Ishikawa (cell line): ENCODE measurements at regions not wholly inside any gene's neighbourhood (a gene's known extent, or its start where the extent isn't known, plus 50 kb on each side); places are given as distances from the start of the nearest gene placed in this dataset.

Experiments
- CEBPB ChIP-seq: IDR thresholded peaks from 2 replicates; pipeline ENCODE4 v1.6.1; 2012
- CREB1 ChIP-seq: IDR thresholded peaks from 2 replicates; pipeline ENCODE4 v1.6.1; 2012; ENCODE audit warnings: low read depth
- EGR1 ChIP-seq: IDR thresholded peaks from 2 replicates; pipeline ENCODE4 v1.6.1; 2012
- EP300 ChIP-seq: IDR thresholded peaks from 2 replicates; pipeline ENCODE4 v1.6.1; 2012; ENCODE audit warnings: borderline replicate concordance
- FOXM1 ChIP-seq: IDR thresholded peaks from 2 replicates; pipeline ENCODE4 v1.6.1; 2012; ENCODE audit warnings: low read depth, borderline replicate concordance
- MAX ChIP-seq: IDR thresholded peaks from 2 replicates; pipeline ENCODE4 v1.6.1; 2012
- NFIC ChIP-seq: IDR thresholded peaks from 2 replicates; pipeline ENCODE4 v1.6.1; 2012
- RAD21 ChIP-seq: IDR thresholded peaks from 2 replicates; pipeline ENCODE4 v1.6.1; 2012; ENCODE audit warnings: low read depth
- REST ChIP-seq: IDR thresholded peaks from 2 replicates; pipeline ENCODE4 v1.6.1; 2012; ENCODE audit warnings: low read depth, mild to moderate bottlenecking
- TAF1 ChIP-seq: IDR thresholded peaks from 2 replicates; pipeline ENCODE4 v1.6.1; 2012; ENCODE audit warnings: low read depth, mild to moderate bottlenecking
- TCF12 ChIP-seq: IDR thresholded peaks from 2 replicates; pipeline ENCODE4 v1.6.1; 2012; ENCODE audit warnings: low read depth
- TEAD4 ChIP-seq: IDR thresholded peaks from 2 replicates; pipeline ENCODE4 v1.6.1; 2012
- USF1 ChIP-seq: IDR thresholded peaks from 2 replicates; pipeline ENCODE4 v1.6.1; 2012
- YY1 ChIP-seq: IDR thresholded peaks from 2 replicates; pipeline ENCODE4 v1.6.1; 2012; ENCODE audit warnings: low read depth
- ZBTB7A ChIP-seq: IDR thresholded peaks from 2 replicates; pipeline ENCODE4 v1.6.1; 2012; ENCODE audit warnings: low read depth

DNA sequence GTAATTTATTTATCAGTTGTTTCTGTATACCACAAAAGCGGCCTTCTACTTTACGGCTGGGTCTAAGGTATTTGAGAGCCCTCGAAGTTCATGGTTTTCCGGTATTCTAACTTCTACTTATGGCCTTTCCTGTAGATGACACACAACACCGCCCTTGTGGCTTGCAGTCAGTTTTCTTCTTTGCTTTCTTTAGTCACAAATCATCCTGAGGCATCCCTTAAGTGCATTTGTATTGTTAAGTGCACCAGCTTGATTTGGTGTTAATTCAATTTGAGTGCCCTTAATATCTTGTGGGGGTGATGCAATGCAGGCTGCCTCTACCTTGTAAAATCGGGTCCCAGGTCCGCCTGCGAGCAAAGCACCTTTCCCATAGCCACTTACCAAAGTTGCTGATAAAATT, 511.9 kb downstream of the CCDC171 start:
- no peak for TF ChIP-seq EP300
- TF ChIP-seq FOXM1, result no peak
- no peak for TF ChIP-seq TEAD4
- no peak for TF ChIP-seq REST
- no peak for TF ChIP-seq MAX

- TF ChIP-seq TAF1, result no peak
- TF ChIP-seq REST, result no peak
- no peak for TF ChIP-seq EP300
- no peak for TF ChIP-seq NFIC
- TF ChIP-seq CREB1, result no peak
- no peak for TF ChIP-seq MAX
- TF ChIP-seq USF1, result no peak
- TF ChIP-seq TCF12, result no peak
- TF ChIP-seq EGR1, result no peak
- TF ChIP-seq YY1, result no peak
- TF ChIP-seq FOXM1, result no peak
- TF ChIP-seq TEAD4, result no peak
- no peak for TF ChIP-seq CEBPB
- TF ChIP-seq RAD21, result no peak
- TF ChIP-seq ZBTB7A, result no peak
These were observed 515.6 kb downstream of the CCDC171 start for GRCh38 chr9:16068476-16068875.

GRCh38 chr9:16069249-16069648, 516.4 kb downstream of the CCDC171 start:
- TF ChIP-seq NFIC (no peak), REST (no peak), CEBPB (no peak), TCF12 (no peak), RAD21 (no peak), CREB1 (no peak)

- TF ChIP-seq TEAD4 (no peak), TAF1 (no peak), TCF12 (no peak), EGR1 (no peak), NFIC (no peak), USF1 (no peak), REST (no peak), EP300 (no peak), ZBTB7A (no peak), CEBPB (no peak), YY1 (no peak), RAD21 (no peak), MAX (no peak), FOXM1 (no peak), CREB1 (no peak)
These were observed 517.0 kb downstream of the CCDC171 start for GRCh38 chr9:16069671-16070454.
